Duodenal mucosa (tissue), 2 donors: ENCODE measurements at regions not wholly inside any gene's neighbourhood (a gene's known extent, or its start where the extent isn't known, plus 50 kb on each side); places are given as distances from the start of the nearest gene placed in this dataset.
"Not testable (repeated sequence)": the region's sequence is repeated elsewhere in the genome, so short reads cannot be mapped to it uniquely, and the experiment has no call there.

Experiments used
- H3K27ac ChIP-seq: one replicate; pipeline ENCODE4 v1.7.0; 2013; ENCODE audit warnings: low read depth, low read length
- H3K27me3 ChIP-seq, 2 donors: one replicate each; pipeline ENCODE4 v1.7.0; 2013; ENCODE audit warnings: low read length in 2 of 2, control low read depth in 1 of 2; ENCODE audit not compliant: insufficient read depth in 2 of 2, control insufficient read depth in 1 of 2
- H3K36me3 ChIP-seq, 2 donors: one replicate each; pipeline ENCODE4 v1.7.0; 2013; ENCODE audit warnings: low read length in 2 of 2, control low read depth in 1 of 2; ENCODE audit not compliant: insufficient read depth in 2 of 2, control insufficient read depth in 1 of 2
- H3K4me1 ChIP-seq, 2 donors: one replicate each; pipeline ENCODE4 v1.7.0; 2013; ENCODE audit warnings: low read length in 2 of 2, control low read depth in 1 of 2; ENCODE audit not compliant: insufficient read depth in 2 of 2, control insufficient read depth in 1 of 2
- H3K4me3 ChIP-seq, 2 donors: one replicate each; pipeline ENCODE4 v1.7.0; 2013; ENCODE audit warnings: low read length in 2 of 2, low read depth in 1 of 2
- H3K9ac ChIP-seq, 2 donors: one replicate each; pipeline ENCODE4 v1.7.0; 2013; ENCODE audit warnings: low read length in 2 of 2, low read depth in 1 of 2
- H3K9me3 ChIP-seq, 2 donors: one replicate each; pipeline ENCODE4 v1.7.0; 2013; ENCODE audit warnings: low read length in 2 of 2, control low read depth in 1 of 2; ENCODE audit not compliant: control insufficient read depth in 1 of 2

- H3K9ac ChIP-seq, H3K36me3 ChIP-seq, H3K27ac ChIP-seq, H3K4me3 ChIP-seq, H3K4me1 ChIP-seq, H3K27me3 ChIP-seq: not testable (repeated sequence)
- peaks cover 2 to 11% of the 10 kb centered on the region in 2 donors for H3K9me3 ChIP-seq
Measured at GRCh38 chr4:148638079-148638478, 195.9 kb upstream of the NR3C2 start.

GRCh38 chr4:148637453-148637852, 195.2 kb upstream of the NR3C2 start:
- H3K4me3 ChIP-seq, H3K4me1 ChIP-seq, H3K27ac ChIP-seq, H3K9ac ChIP-seq, H3K36me3 ChIP-seq, H3K27me3 ChIP-seq: not testable (repeated sequence)
- H3K9me3 ChIP-seq = peaks cover 2 to 11% of the 10 kb centered on the region in 2 donors

- H3K27ac ChIP-seq = no peak overlapping the region
- no peaks in the 10 kb centered on the region for H3K36me3 ChIP-seq
- H3K9ac ChIP-seq = no peak overlapping the region
- H3K4me1 ChIP-seq = peaks cover 0 to 9% of the 10 kb centered on the region in 2 donors
- H3K9me3 ChIP-seq = peaks cover 2 to 11% of the 10 kb centered on the region in 2 donors
- no peak overlapping the region for H3K4me3 ChIP-seq
- H3K27me3 ChIP-seq = no peaks in the 10 kb centered on the region
Measured at GRCh38 chr4:148634476-148634875, 192.3 kb upstream of the NR3C2 start.

GRCh38 chr4:148633720-148634119, 191.5 kb upstream of the NR3C2 start:
- no peaks in the 10 kb centered on the region for H3K27me3 ChIP-seq
- no peak overlapping the region for H3K9ac ChIP-seq
- no peak overlapping the region for H3K4me3 ChIP-seq
- H3K4me1 ChIP-seq = peaks cover 0 to 9% of the 10 kb centered on the region in 2 donors
- H3K9me3 ChIP-seq = peaks cover 2 to 11% of the 10 kb centered on the region in 2 donors
- no peaks in the 10 kb centered on the region for H3K36me3 ChIP-seq
- H3K27ac ChIP-seq = no peak overlapping the region

- H3K4me3 ChIP-seq = no peak overlapping the region
- H3K9ac ChIP-seq = no peak overlapping the region
- peaks cover 0 to 9% of the 10 kb centered on the region in 2 donors for H3K4me1 ChIP-seq
- no peaks in the 10 kb centered on the region for H3K27me3 ChIP-seq
- no peaks in the 10 kb centered on the region for H3K36me3 ChIP-seq
- H3K9me3 ChIP-seq = peaks cover 0 to 6% of the 10 kb centered on the region in 2 donors
- H3K27ac ChIP-seq = no peak overlapping the region
Measured at GRCh38 chr4:148632476-148632875, 190.3 kb upstream of the NR3C2 start.

- H3K9me3 ChIP-seq = no peaks in the 10 kb centered on the region
- H3K4me3 ChIP-seq = no peak overlapping the region
- H3K27me3 ChIP-seq = no peaks in the 10 kb centered on the region
- H3K9ac ChIP-seq = no peak overlapping the region
- H3K36me3 ChIP-seq = no peaks in the 10 kb centered on the region
- peaks cover 0 to 8% of the 10 kb centered on the region in 2 donors for H3K4me1 ChIP-seq
- H3K27ac ChIP-seq = no peak overlapping the region
Measured at GRCh38 chr4:148630051-148630450, 187.8 kb upstream of the NR3C2 start.

GRCh38 chr4:148618856-148619255, 176.6 kb upstream of the NR3C2 start:
- no peaks in the 10 kb centered on the region for H3K36me3 ChIP-seq
- no peak overlapping the region for H3K27ac ChIP-seq
- no peaks in the 10 kb centered on the region for H3K27me3 ChIP-seq
- H3K4me3 ChIP-seq = no peak overlapping the region
- no peaks in the 10 kb centered on the region for H3K4me1 ChIP-seq
- no peak overlapping the region for H3K9ac ChIP-seq
- H3K9me3 ChIP-seq = no peaks in the 10 kb centered on the region

- H3K9me3 ChIP-seq = no peaks in the 10 kb centered on the region
- H3K4me1 ChIP-seq = no peaks in the 10 kb centered on the region
- H3K27me3 ChIP-seq = no peaks in the 10 kb centered on the region
- H3K4me3 ChIP-seq = no peak overlapping the region
- no peak overlapping the region for H3K27ac ChIP-seq
- no peak overlapping the region for H3K9ac ChIP-seq
- H3K36me3 ChIP-seq = no peaks in the 10 kb centered on the region
Measured at GRCh38 chr4:148608968-148609367, 166.8 kb upstream of the NR3C2 start.

- not testable (repeated sequence) for H3K4me1 ChIP-seq, H3K27me3 ChIP-seq, H3K27ac ChIP-seq, H3K36me3 ChIP-seq, H3K9me3 ChIP-seq, H3K9ac ChIP-seq, H3K4me3 ChIP-seq
Measured at GRCh38 chr4:148598418-148599207, 156.4 kb upstream of the NR3C2 start.

- peaks cover 0 to 3% of the 10 kb centered on the region in 2 donors for H3K9me3 ChIP-seq
- H3K27ac ChIP-seq = no peak overlapping the region
- H3K4me3 ChIP-seq = no peak overlapping the region
- H3K27me3 ChIP-seq = no peaks in the 10 kb centered on the region
- no peaks in the 10 kb centered on the region for H3K4me1 ChIP-seq
- no peak overlapping the region for H3K9ac ChIP-seq
- H3K36me3 ChIP-seq = no peaks in the 10 kb centered on the region
Measured at GRCh38 chr4:148589182-148589581, 147.0 kb upstream of the NR3C2 start.
